GM19463 (cell line): ENCODE measurements at regions not wholly inside any gene's neighbourhood (a gene's known extent, or its start where the extent isn't known, plus 50 kb on each side); places are given as distances from the start of the nearest gene placed in this dataset.
"Not testable (repeated sequence)": the region's sequence is repeated elsewhere in the genome, so short reads cannot be mapped to it uniquely, and the experiment has no call there.

Experiments used
- ATAC-seq: cut with Tn5 transposase; IDR thresholded peaks from one replicate; pipeline ENCODE4 v1.9.1; 2021; ENCODE audit warnings: mild to moderate bottlenecking, moderate library complexity; ENCODE audit not compliant: unreplicated experiment

DNA sequence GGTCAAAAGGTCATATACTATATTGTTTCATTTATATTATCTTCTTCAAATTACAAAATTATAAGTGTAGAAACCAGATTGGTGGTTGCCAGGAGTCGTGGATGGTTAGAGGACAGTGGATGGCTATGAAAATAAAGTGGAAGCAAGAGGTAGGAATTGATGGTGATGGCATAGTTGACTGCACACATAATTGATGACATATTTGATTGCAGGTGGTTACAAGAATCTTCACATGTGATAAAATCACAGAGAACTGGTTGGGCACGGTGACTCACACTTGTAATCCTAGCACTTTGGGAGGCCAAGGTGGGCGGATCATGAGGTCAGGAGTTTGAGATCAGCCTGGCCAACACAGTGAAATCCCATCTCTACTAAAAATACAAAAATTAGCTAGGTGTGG, 723.6 kb downstream of the RFPL4B start:
- ATAC-seq = not testable (repeated sequence)

GRCh38 chr6:113073611-113074191, 726.6 kb downstream of the RFPL4B start:
- no peak for ATAC-seq

- ATAC-seq = no peak
Measured at GRCh38 chr6:113076116-113076515, 729.0 kb downstream of the RFPL4B start.

DNA sequence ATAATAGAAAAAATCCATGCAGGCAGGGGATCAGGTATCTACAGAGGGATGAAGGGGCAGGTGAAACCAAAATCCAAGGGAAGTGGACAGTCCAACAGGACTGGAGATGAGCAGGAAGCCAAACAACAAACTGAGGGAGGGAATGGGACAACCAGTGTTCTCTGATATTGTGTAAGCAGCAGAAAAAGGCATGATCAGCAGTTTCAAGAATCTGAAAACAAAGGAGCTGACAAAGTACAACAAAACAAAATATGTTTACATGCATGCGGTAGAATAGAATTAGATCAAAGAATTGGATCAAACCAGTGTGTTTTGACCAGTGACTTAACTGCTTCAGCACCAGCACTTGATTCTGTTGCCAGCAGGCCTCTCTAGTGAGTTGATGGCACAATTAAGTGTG, 729.7 kb downstream of the RFPL4B start:
- no peak for ATAC-seq

DNA sequence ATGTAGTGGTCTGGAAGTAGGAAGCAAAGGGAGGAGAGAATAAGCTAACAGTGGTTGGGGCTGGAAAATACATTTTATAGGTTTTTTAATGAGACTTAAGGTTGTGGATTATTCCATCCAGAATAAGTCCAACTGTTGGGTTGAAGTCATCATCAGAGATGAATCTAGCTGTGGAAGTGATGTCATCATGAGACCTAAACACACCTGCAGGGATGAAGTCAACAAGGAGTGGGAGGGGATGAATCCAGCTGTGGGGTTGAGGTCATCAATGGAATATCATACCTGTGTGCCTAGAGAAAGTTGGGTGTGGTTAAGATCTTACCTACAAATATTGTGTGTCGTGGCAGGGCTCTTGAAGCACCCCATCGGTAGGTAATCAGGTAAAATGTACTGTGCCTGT, 730.7 kb downstream of the RFPL4B start:
- ATAC-seq = no peak

DNA sequence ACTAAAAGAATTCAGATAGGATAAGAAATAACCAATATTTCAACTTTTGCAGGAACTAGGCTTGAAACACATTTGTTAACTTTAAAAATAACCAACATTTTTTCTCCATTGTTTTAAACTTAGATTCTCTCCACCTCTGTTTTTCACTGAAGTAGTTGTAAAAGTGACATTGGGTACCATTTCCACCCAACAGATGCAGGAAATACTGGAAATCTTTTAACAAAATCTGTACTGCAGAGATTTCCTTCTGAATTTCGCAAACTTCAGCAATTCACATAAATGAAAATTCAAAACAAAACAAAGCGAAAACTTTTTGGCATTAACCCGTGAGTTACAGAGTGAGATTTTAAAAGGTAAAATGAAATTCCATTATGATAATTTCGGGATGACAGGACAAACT, 731.7 kb downstream of the RFPL4B start:
- ATAC-seq = no peak

DNA sequence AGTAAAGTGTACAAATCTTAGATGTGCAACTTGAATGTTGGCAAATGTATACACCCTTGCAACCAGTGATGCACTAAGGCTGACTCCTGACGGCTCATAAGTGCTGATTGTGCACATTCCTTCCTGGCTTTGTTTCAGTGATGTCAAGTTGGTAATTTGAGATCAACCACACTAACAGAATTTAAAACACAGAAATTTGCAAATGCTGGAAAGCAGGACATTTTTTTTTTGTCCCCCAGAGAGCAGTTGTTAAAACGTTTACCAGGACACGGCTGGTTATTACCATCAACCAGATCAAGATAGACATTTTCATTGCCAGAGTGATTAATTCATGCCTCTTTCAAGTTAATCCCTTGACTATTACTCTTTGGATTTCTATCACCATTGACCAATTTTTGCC, 735.6 kb downstream of the RFPL4B start:
- ATAC-seq = no peak

DNA sequence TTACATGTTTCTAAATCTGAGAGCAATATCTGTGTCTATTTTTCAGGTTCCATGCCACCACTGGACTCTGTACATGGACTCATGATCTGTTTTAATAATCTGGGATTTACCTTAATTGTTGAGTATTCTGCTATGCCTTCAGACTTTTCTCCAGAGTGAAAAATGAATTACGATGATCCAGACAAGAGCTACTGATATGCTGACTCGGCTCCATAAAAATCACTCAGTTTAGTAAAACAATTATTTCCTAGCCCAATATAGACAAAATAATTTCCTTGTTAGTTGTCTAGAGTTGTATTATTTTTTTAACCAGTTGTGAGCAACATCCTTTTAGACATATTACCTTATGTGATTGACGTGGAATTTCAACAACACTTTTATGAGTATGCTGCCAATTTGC, 736.8 kb downstream of the RFPL4B start:
- ATAC-seq = no peak

GRCh38 chr6:113089056-113089455, 741.9 kb downstream of the RFPL4B start:
- ATAC-seq = no peak

DNA sequence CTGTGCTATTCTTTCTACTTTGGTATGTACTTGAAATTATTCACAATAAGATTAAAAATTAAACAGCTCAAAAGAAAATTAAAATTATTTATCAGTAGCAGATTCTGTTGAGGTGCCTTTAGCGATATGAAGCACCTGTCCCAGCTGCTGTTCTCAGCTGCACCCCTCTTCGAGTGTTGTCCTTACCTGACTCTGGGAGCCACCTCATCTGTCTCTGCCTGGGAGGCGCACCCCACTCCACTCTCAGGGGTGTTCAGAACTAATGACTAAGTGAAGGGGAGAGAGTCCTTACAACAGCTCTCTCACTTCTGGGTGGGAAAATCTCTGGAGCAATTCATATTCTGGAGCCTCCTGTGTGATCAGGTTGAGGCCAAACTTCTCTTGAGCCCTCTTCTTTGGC, 745.7 kb downstream of the RFPL4B start:
- ATAC-seq = no peak

- ATAC-seq = no peak
Measured at GRCh38 chr6:113094779-113095178, 747.6 kb downstream of the RFPL4B start.

DNA sequence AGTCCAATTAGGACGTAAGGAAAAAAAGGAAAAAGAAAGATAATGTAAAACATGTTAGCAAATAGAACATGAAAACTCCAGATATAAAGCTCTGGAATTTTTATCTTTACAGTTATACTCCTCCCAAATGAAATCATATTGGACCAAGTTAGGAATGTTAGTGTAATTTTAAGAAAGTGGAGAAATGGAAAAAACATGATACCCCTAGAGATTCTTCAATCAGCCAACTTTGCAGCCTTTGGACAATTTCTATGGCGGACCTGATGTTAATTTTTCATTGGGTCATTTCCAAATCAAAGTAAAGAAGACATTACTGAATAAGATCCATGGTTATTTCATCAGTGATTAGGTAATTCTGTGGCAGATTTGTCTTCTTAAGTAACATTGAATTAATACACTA, 748.7 kb downstream of the RFPL4B start:
- no peak for ATAC-seq

DNA sequence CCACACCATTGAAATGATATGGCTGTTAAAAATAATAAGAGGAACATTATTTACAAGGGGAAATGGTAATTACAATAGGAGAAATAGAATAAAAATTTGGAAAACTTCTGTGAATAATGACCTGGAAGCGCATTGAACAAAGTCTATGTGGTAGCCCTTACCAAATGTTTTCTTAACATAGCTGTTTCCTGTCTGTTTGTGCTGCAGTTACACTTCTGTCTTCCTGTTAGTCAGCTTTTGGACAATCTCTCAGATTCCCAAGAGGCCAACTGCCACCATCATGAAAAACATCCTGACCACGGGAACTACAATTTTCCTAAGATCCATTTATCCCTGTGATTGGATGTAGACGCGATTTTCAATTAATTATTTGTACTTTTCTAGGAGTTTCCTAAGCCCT, 754.4 kb upstream of the MARCKS start:
- ATAC-seq = no peak

DNA sequence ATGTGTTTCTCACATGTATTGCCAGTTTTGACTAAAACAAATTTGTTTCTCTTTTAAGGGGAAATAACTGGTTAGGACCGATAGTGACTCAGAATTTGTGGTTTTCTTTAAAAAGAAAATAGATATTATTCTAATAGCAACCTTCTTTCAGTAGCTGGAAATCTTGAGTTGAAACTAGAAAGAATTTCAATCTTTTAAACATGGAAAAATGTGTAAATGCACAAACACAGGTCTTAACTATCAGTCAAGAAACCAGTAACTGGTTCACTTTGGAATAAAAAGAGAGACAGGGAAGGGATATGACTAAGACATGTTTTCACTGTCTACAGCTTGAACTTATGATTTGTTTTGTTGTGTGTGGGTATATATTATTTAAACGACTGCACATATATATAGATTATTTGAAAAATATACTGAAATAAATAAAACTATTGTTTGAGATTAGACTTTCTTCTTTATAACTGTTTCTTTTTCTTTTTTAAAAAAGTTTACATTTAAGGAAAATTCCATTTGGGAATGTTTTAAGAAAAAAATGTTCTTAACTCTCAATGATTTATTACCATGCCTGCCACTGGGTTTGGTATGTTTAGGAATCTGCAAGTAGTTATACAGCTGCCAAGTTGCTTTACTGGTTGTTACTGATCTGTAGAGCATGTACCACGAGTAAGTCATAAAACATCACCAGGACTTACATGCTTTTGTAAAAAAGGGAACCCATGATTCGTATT, 753.3 kb upstream of the MARCKS start:
- ATAC-seq = no peak

DNA sequence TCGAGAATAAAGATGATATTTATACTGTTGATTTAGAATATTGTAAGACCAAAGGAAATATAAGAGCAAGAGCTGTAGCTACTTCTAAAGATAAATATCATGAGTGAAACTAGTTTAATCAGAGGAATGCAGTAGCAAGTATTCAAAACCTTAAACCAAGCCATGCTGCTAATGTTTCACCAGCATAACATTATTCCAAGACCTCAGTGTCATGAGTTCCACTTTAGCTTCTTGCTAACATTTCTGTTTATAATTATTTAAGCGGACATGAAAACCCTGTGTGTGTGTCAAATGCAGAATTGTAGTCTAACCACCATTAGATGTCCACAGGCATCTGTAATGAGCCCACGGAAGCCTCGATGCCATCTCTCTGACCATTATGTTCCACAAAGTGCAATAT, 752.6 kb upstream of the MARCKS start:
- no peak for ATAC-seq

DNA sequence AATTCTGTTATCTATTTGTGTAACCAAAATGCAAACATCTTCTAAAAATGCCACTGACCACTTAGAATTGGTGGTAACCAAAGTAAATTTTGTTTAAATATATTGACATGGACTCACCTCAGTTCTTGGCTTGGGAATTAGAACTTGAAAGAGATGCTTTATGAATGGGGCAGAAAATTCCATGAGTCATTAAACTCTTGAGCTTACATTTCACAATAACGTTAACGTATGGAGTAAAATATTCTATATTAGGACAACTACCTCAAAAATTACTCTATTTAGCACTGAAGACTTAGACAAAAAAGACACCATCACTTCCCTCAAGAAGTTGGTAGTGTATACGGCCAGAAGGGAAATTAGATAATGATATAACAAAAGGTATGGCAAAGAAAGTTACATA, 752.2 kb upstream of the MARCKS start:
- no peak for ATAC-seq

DNA sequence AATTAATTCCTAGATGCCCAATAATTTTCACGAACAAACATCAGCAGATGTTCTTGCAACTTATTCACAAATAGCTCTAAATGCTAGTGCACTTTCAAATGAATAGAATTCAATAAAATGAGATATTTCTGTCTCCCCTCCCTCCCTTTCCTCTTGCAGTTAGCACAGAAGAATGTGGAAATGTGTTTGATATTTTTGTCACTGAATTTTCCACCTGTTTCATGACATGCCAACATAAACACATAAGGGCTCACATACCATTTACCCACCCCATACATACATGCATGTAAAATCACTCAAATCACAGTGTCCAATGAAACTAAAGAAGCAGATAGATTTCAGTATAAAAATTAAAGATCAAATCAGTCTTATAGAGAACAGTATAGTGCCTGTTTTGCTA, 746.9 kb upstream of the MARCKS start:
- ATAC-seq = no peak

DNA sequence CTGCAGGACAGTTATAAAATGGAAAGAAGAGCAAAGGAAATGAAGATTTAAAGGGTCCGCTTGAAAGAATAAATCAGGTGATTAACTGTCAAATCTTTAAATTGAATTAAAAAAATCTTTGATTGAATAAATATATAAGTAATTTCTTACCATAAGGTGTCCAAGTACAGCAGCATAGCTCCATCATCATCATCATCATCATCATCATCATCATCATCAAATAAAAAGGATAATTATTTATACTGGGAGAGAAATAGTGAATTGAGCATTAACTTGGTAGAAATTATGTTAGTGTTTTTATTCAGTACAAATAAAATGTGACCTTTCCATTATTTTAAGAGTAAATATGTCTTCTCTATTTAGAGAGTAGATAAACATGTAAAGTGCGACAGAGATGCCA, 745.6 kb upstream of the MARCKS start:
- no peak for ATAC-seq

DNA sequence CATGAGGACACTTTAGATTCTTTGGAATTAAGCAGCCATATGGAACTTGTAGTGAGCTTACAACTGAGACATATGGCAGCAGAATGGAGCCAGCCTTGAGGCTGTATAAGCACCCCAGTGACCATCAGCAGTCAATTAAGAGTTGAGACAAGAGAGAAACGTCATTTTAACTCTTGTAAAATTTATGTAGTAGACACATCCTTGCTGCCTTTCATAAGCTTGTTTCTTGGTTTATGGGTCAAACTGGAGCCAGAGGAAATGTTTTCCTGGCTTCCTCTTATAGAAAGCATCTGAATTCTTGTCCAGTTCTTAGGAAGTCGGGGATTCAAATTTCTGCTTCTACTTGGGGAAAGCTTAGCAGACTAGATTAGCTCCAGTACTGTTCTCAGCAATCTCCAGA, 745.1 kb upstream of the MARCKS start:
- no peak for ATAC-seq

GRCh38 chr6:113115196-113115595, 741.9 kb upstream of the MARCKS start:
- ATAC-seq = no peak

- ATAC-seq = no peak
Measured at GRCh38 chr6:113120224-113120581, 736.9 kb upstream of the MARCKS start.

- ATAC-seq = no peak
Measured at GRCh38 chr6:113120582-113121285, 736.4 kb upstream of the MARCKS start.
